ENCODE measurements at regions not wholly inside any gene's neighbourhood (a gene's known extent, or its start where the extent isn't known, plus 50 kb on each side); places are given as distances from the start of the nearest gene placed in this dataset.

DNA sequence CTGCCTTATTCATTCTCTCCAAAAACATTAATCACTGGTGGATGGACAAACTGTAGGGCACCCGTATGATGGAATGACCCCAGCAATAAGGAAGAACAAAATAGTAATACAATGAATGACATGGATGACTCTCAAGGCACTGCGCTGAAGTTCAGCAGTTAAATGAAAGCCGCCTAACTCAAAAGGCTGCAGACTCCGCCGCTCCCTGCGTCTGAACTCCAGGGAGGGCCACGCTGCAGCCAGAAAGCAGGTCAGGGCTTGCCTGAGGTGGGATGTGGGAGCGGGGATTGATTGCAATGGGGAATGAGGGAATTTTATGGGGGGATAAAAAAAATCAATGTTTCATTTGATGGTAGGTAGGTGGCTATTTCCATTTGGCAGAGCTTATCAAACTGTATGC lies 86.5 kb upstream of the LAPTM4A start:
- H3K18ac ChIP-seq (ENCODE audit: extremely low read depth, low read length), result no peak overlapping the region
- H4K8ac ChIP-seq (ENCODE audit: extremely low read depth, insufficient read depth, low read length), result no peak overlapping the region
- ChIA-PET POLR2A (ENCODE audit: partially characterized antibody) (interaction anchor here (0.9 to 1.3 kb wide), 3 partner anchors 9 to 159 kb away, joined by 3 read pairs; no protein-coding TSS in a partner anchor), CTCF (ENCODE audit: partially characterized antibody) (interaction anchor here (0.6 to 4.8 kb wide), 22 partner anchors 11 to 153 kb away, joined by 3 to 39 read pairs (median 4); partner anchors contain the start of gene SDC1)
- H3K23ac ChIP-seq (ENCODE audit: insufficient read length), result no peak overlapping the region
- H3K14ac ChIP-seq (ENCODE audit: insufficient read length), result no peak overlapping the region
- no peak overlapping the region for H4K91ac ChIP-seq (replicated peaks; ENCODE audit: insufficient read length, low read length)
- peaks cover 0 to 7% (median 0%) of the 10 kb centered on the region in 4 experiments; a peak in 2 of 7 replicates for H3K27me3 ChIP-seq (replicated peaks in 1 of 4; ENCODE audit: control insufficient read depth in 3 of 4, extremely low read depth in 1 of 4, insufficient read depth in 3 of 4, low read length in 3 of 4)
- 80% methylated on average over 8 of the region's 8 CpGs; no CpG with 5 or more reads in 1 of the 2 experiments for WGBS, 2 experiments (ENCODE audit: extremely low coverage in 1 of 2, insufficient coverage in 1 of 2, insufficient read length in 1 of 2, insufficient replicate concordance in 2 of 2, low coverage in 1 of 2, low lambda C conversion rate in 2 of 2, missing lambda C conversion rate in 1 of 2)
- H3K9me3 ChIP-seq (ENCODE audit: insufficient read depth in 2 of 2, low read depth in 1 of 2, low read length in 1 of 2), result no peaks in the 10 kb centered on the region
- no peaks in the 10 kb centered on the region for H3K36me3 ChIP-seq (ENCODE audit: control insufficient read depth in 2 of 4, insufficient read depth in 4 of 4, low read length in 3 of 4)
- no peak overlapping the region for H3K9ac ChIP-seq (replicated peaks in 1 of 4; ENCODE audit: extremely low read depth in 1 of 4, low read depth in 3 of 4, low read length in 3 of 4)
- no peak overlapping the region for H4K5ac ChIP-seq (ENCODE audit: insufficient read length, low read depth, low read length)
- H4K20me1 ChIP-seq (replicated peaks in 1 of 2; ENCODE audit: control insufficient read depth in 1 of 2, insufficient read depth in 2 of 2, low read length in 2 of 2), result no peaks in the 10 kb centered on the region
- no peaks in the 10 kb centered on the region for H3K79me2 ChIP-seq (ENCODE audit: control insufficient read depth in 1 of 2, insufficient read depth in 2 of 2, low read length in 2 of 2)
- no peak overlapping the region for H3K4ac ChIP-seq (replicated peaks; ENCODE audit: insufficient read length, low read depth, low read length)
- H3K4me3 ChIP-seq (ENCODE audit: extremely low read depth in 1 of 4, insufficient read depth in 2 of 4, low read depth in 3 of 4, low read length in 4 of 4), result no peak overlapping the region
- H3K4me1 ChIP-seq (replicated peaks in 1 of 4; ENCODE audit: control insufficient read depth in 3 of 4, insufficient read depth in 4 of 4, low read length in 3 of 4), result peaks cover 0 to 9% (median 6%) of the 10 kb centered on the region in 4 experiments; a peak in 6 of 7 replicates
- H2BK5ac ChIP-seq (ENCODE audit: low read depth, low read length), result no peak overlapping the region
- no peak overlapping the region for H3K4me2 ChIP-seq (ENCODE audit: insufficient read depth in 1 of 2, low read depth in 2 of 2, low read length in 2 of 2)
- no peaks in the 10 kb centered on the region for H3K23me2 ChIP-seq (ENCODE audit: low read depth, low read length)
- no peaks in the 10 kb centered on the region for H3K79me1 ChIP-seq (ENCODE audit: low read depth, low read length)
- no peak overlapping the region for H2BK20ac ChIP-seq (ENCODE audit: low read length)
- no peak overlapping the region for H2BK12ac ChIP-seq (ENCODE audit: low read depth, low read length)
- FAIRE-seq (no peak), DNase-seq (ENCODE audit: low read depth in 1 of 2, low spot score in 2 of 2) (no peak)
- H2BK15ac ChIP-seq (ENCODE audit: low read length), result no peak overlapping the region
- H3K56ac ChIP-seq (replicated peaks; ENCODE audit: insufficient read length, low read depth, low read length), result no peak overlapping the region
- no peak overlapping the region for H3K27ac ChIP-seq (ENCODE audit: low read depth, low read length)
- H2AK5ac ChIP-seq (ENCODE audit: low read depth, low read length), result no peak overlapping the region
- no peak overlapping the region for H2BK120ac ChIP-seq (replicated peaks; ENCODE audit: low read depth, low read length)
- no peak overlapping the region for H2AFZ ChIP-seq (ENCODE audit: low read length)
- no peak for TF ChIP-seq TAF1 (IDR thresholded peaks at IDR 0.05; ENCODE audit: low read depth, low read length)
- no peak for TF ChIP-seq MAFK (IDR thresholded peaks at IDR 0.05; ENCODE audit: low read depth, low read length)
- no peak for TF ChIP-seq GABPA (IDR thresholded peaks at IDR 0.05; ENCODE audit: borderline replicate concordance, insufficient read depth, low read length)
- TF ChIP-seq EGR1 (IDR thresholded peaks at IDR 0.05; ENCODE audit: borderline replicate concordance, low read depth, low read length), result no peak
- no peak for TF ChIP-seq NRF1 (IDR thresholded peaks at IDR 0.05; ENCODE audit: low read depth, low read length)
- no peak for TF ChIP-seq CHD2 (IDR thresholded peaks at IDR 0.05; ENCODE audit: low read length)
- no peak for TF ChIP-seq SRF (IDR thresholded peaks at IDR 0.05; ENCODE audit: low read depth, low read length)
- no peak for TF ChIP-seq SIRT6 (IDR thresholded peaks at IDR 0.05; ENCODE audit: low read length)
